RPMI8226 (cell line): ENCODE measurements at regions not wholly inside any gene's neighbourhood (a gene's known extent, or its start where the extent isn't known, plus 50 kb on each side); places are given as distances from the start of the nearest gene placed in this dataset.
"Not testable (repeated sequence)": the region's sequence is repeated elsewhere in the genome, so short reads cannot be mapped to it uniquely, and the experiment has no call there.

Experiments used
- DNase-seq: peaks from one replicate; pipeline ENCODE4 v3.0.0-alpha.2; 2015

DNA sequence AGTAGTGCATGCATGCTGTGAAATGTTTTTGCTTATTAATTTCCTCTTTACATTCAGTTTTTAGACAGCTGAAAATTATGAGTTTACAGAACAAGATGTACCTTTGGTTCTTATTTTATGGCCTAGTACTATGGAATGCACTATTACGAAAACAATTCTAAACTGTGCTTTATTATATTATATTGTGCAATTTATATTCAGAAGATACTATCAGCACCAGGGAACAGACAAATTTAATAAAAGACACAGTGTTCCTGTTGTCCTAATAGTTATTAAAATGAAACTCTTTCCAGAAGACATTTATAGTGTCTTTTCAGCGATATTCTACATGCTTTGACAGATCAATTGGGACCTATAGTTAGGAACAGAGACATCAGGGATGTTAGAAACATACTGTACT, 427.3 kb downstream of the BTG1 start:
- no peak for DNase-seq

DNA sequence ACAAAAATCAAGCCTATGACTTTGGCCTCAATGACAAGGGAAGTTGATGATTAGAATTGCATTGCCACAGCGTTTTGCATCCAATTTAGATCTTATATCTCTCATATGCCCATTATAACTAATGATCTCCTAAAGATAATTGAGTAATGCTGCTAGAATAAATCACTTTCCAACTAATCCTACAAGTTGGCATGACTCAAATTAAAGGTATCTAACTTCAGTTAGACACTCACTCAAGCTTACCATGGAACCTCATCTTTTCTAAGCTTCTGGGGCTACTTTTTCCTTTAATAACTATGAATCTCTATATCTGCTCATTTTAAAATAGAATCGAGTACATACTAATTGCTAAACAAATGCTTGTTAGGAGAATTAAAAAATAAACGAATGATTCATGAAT, 427.8 kb downstream of the BTG1 start:
- DNase-seq = no peak

DNA sequence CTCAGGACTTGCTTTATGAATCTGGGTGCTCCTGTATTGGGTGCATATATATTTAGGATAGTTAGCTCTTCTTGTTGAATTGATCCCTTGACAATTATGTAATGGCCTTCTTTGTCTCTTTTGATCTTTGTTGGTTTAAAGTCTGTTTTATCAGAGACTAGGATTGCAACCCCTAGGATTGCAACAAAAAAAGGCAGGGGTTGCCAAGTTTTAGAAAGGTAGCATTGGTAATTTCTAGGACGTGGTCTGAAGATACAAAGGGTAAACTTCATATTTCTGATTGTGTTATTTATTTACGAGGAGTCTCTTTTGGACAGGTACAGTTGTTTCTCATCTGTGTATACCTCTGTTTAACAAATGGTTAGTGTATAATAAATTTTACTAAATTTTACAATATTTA, 433.7 kb downstream of the BTG1 start:
- not testable (repeated sequence) for DNase-seq

DNA sequence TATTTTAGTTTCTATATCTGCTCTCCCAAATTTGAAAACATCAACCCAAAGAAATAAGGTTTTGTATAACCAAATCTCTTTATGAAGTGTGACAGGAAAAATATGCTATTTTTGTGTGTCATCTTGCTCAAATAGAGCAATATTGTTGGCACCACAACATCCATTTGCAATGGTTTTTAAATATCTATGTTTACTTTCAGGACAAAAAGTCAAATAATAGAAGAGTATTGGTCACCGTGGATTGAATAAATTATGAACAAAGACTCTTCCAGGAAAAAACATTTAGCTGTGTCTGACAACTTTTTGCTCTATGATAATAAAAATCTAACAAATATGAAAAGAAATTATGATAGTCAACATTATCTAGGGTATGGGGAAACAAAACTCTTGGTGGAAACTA, 439.2 kb downstream of the BTG1 start:
- DNase-seq = no peak

DNA sequence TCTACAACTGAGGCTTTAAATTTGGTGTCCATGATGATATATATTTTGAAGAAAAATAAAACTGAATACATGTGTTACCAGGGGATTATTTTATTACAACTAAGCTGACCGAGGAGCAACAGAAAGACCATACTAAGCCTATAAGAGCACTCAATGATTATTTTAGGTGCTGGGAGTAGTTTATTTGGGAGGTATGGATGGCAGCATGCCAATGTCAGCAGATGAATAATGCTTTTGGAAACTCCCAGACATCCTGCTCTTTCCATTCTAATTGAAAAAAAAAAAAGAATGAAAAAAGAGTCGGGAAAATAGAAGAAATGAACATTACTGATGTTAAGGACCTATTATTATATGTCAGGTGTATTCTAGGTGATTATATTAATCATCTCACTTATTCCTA, 441.2 kb downstream of the BTG1 start:
- no peak for DNase-seq

DNA sequence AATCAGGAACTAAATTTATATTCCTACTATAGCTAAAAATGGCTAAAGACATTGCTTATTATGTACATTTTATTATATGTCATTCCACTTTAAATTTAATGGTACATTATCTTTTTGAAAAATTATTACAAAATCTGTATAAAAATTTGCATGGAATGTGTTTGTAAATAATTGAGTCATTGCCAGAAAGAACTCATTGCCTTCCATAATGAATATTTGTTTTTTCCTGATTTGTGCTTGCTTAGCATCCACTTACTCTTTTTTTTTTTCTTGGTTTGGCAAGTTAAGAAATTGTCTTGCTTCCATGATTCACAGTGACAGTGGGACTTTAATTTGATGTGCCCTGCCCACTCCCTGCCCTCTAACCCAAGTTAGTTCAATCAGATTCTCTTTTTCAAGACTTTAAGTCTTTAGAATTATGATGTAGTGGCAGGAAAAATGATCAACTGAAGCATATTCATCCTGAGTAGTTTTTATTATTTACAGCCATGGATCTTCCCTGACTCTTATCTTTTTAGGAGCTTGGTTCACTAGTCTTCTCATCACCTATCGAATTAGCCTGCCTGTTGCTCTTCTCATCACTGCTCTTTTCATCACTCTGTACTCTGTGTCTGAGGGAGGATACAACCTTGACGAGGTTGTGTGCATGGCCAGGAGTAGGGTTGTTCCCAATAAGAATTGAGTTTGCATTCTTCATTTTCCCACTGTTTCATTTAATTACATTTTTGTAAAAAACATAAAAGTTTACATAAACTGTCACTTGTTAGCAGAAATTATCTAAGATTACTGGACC, 442.0 kb downstream of the BTG1 start:
- DNase-seq = no peak

DNA sequence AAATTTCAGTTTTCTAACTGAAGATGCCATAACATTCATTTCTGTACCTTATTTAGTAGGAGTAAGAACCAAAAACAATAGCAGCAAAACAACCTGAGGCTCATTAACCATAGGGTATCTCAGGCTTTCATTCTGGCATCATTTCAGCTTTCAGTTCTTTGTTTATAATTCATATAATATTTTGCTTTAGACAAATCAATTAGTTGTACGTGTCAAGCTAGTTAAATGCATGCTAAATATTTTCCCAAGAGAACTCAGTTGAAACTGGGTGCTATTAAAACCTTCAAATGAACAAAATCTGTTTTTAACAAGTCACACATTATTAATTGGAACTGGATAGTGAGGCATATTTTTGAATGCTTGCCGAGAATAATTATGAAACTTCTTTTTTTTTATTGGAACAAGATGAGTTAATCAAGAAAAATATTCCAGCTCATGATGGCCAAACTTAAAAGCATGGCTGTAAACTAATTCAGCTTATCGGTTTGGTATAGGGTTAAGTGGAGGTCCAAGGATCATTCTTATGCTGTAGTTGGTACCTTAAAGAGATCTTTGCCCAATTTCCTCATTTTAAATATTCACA, 442.7 kb downstream of the BTG1 start:
- DNase-seq = no peak

DNA sequence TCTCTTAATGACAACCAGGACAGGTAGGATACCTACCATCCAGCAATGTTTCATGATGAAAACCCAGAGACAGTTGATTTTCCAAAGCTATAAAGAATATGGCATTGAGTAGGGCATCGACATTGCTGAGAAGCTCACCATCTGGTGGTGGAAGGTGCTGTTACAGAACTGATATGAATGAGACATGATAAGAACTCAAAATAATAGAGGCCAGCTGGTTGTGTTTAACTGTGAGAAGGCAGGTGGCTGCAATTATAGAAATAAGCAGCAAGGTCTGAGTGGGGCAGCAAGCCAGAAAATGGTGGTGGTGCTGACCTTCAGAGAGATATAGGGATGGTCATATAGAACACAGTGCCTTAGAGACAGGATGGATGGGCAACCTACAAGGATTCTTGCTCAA, 449.7 kb downstream of the BTG1 start:
- DNase-seq = no peak

DNA sequence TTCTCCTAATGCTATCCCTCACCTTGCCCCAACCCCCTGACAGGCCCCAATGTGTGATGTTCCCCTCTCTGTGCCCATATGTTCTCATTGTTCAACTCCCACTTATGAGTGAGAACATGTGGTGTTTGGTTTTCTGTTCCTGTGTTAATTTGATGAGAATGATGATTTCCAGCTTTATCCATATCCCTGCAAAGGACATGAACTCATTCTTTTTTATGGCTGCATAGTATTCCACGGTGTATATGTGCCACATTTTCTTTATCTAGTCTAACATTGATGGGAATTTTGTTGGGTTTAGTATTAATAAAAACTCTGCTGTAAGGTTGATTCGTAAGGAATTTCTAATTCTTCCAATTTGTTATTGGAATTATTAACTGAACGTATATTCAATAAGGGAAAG, 450.2 kb downstream of the BTG1 start:
- DNase-seq = not testable (repeated sequence)

DNA sequence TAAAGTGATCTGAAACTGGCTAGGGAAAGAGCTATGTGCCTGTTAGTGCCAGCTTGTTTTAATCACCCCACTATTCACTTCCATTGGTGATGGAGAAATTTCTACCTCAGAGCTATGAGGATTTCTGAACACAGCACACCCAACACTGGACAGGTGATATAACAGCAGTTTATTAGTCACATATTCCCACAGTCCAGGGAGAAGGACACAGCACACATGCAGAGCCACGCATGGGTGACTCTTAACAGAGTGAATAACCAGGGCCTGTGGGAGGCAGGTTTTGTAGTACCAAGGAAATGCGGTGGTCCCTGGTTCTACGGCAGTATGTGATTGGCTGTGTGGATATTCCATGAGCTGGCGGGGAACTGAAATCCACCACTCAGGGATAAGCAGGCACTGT, 455.1 kb downstream of the BTG1 start:
- no peak for DNase-seq

DNA sequence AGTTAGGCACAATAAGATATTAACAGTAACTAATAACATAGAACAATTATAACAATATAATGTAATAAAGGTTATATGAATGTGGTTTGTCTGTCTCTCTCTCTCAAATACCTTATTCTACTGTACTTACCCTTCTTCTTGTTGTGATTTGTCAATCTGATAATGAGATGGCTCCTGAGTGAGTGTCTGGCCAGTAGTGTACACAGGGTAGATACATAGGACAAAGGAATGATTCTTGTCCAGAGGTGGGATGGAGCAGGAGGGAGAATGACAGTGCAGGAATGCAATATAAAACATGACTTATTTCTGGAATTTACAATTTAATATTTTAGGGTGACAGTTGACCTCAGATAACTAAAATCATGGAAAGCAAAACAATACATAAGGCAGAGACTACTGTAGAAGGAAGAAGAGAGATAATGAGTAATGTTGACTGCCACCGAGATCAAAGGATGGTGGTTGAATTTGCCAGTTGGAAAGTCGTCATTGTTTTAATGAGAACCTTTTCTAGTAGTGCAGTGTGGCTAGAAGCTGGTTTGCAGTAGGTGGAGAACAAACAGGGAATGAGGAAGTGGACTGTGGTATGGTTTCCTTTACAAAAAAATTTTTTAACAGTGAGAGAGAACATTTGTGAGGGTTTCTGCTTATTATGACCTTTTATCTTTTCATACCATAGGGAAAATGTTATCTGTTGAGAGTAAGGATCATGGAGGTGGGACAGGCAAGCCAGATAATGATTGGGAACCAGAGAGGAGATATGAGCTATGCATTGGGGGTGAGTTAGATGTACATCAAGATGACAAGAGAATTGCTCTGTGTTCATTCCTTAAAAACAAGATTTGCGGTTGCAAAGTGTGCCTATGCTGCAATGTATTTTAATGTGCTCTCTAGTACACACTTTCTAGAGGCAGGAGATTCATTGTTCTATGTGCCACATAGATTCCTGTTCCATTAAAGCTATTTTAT, 458.3 kb downstream of the BTG1 start:
- no peak for DNase-seq

DNA sequence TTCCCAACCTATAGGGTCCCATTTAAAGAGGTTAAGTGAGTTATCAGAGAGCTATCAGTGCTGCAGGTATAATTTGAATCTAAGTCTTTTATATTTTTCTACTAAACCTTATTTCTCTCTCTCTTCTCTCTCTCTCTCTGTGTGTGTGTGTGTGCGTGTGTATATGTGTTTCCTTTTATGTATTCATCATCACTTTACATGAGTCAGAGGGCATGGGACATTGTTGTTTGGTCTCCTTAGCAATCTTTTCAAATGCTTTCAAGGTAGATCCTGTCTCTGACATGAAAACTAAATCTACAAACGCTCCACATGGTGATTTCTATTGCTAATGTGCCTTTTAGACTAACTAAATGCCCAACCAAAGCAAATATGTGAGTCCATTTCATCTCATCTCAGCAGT, 459.7 kb downstream of the BTG1 start:
- DNase-seq = no peak

DNA sequence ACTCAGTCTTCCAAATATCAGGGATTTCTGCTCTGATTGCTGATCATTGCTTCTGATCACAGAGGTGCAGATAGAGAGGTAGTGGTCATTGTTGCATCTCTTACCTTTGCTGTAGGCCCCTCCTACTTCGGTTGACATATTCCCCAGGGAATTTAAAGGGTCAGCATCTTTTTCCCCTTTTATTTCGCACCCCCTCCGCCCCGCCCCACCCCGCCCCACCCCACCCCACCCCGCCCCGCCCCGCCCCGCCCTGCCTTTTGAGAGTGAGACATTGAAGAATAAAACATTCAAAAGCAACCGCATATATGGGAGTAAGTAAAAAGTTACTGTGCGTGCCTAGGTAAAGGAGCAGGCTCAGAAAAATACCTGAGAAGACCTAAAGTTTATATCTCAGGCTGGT, 463.9 kb downstream of the BTG1 start:
- no peak for DNase-seq

DNA sequence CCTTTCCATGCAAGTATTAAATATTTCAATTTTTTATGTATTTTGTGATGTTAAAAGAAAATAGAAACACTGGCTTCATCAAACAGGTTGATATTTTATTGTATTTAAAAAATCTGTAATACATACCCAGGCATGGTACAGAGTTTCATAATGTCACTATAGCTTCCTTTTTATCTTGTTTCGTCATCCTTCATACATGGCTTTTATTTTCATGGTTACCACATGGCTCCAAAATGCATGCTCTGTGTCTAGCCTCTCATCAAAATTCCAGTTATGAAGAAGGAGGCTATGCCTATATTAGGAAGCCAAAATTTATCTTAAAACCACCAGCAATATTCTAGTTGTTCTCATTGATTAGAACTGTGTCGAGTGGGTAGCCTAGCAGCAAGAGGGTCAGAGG, 464.8 kb downstream of the BTG1 start:
- no peak for DNase-seq

DNA sequence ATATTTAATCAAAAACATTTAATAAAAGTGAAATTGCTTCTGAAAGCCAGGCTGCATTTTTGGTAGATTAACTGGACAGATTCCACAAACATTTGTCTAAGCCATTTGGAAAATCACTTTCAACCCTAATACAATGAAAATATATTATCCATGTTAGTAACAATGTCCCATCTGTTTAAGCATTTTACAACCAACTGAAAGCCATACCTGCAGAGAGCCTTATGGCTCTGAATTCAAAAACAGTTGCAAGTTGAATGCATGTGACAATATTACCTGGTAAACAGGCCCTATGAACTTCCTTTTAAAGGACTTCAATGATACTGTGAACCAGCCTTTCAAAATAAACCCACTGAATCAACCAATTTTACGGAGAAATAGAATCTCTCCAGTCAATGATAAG, 468.1 kb downstream of the BTG1 start:
- no peak for DNase-seq

DNA sequence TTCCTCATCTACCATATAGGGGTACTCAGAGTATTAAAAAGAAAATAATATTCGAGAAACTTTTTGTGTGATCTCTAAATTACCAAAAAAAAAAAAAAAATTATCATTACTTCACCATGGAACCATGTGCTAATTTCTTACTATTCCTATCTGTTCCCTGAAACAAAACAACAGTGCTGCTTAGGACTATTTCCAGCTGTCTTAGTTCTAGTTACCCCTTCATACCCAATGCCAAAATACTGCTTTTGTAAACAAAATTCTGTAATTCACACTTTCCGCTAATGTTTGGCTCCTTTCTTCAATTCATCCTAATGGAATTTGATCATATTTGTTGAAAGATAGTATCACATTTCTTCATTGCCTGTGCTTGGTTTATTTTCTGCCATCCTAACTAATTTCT, 470.2 kb downstream of the BTG1 start:
- DNase-seq = no peak

DNA sequence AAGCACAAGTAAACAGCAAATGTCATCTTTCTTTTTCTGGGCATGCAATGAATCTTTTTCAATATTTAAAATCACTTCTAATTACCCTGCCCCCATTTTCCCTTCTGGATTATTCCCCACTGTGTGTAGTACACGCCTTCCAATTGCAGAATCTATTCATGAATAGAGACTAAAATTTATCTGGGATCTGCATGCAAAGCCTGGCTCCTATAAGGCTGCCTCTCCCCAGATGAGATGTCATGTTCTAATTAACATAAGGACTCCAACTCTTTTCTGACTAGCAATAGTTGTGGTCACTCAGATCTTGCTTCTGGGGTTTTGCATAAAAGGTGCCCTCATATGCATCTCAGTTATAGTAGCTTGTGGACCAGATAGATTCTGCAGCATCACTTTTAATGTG, 473.5 kb downstream of the BTG1 start:
- DNase-seq = no peak

DNA sequence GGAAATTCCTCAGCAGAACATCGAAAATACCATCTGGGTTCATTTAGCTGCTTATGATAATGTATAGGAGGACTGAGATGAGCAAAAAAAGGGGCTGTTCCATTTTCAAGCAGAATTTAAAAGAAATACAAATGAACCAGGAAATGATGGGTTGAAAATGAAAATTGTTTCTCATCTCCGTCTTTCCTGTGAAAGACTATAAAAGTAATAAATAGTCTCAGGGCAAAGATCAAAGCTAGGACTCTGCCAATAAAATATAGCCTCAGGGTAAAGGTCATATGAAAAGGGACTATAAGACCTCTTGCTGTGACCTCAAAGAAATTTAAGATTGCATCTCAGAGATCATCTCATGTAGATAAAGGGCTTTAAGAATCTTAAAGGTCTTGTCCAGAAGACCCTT, 478.0 kb downstream of the BTG1 start:
- no peak for DNase-seq

DNA sequence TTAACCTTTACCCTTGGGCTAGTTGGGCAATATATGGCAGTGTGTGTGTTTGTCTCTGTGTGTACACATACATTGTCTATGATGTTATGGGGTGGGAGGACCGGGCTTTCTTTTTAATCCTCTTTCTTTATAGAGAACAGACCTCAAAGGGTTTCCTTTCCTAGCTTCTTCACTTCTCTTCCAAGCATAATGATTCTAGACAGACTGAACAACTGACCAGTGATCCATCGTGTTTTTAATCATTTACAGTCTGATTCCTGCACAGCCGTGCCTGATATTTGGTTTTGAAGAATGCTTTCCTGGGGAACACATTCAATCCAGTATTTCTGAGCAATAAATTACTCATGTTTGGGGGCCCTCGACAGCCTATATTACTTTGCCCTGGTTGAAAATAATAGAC, 481.1 kb upstream of the DCN start:
- no peak for DNase-seq

DNA sequence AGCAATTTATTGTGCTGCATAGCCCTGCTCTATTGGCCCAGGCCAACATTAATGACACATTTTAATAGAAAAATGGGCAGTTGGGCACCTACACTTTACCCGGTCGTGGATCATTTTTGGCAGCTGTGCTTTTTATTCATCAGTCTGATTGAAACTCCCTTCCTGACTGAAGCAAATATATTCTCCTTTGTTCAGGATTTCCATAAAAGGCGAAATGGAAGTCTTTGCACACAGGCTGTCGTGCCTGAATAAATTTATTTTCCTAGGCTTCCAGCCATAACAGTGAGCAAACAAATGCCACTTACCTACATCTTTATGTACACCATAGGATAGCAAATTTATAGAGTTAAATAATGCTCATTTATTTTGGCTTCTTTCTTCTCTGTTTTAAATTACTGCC, 480.7 kb upstream of the DCN start:
- no peak for DNase-seq

DNA sequence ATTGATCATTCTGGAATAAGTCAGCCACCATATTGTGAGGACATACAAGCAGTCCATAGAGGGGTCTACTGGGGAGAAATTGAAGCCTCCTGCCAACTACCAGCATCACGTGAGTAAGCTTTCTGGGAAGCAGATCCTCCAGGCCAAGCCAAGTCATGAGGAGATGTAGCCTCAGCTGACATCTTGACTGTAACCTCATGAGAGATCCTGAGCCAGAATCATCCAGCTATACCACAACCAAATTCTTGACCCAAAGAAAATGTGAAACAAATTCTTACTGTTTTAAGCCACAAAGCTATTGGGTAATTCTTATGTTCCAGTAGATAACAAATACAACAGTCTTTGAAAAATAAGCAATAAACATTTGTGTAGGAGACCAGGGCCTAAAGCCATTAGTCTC, 479.4 kb upstream of the DCN start:
- no peak for DNase-seq

DNA sequence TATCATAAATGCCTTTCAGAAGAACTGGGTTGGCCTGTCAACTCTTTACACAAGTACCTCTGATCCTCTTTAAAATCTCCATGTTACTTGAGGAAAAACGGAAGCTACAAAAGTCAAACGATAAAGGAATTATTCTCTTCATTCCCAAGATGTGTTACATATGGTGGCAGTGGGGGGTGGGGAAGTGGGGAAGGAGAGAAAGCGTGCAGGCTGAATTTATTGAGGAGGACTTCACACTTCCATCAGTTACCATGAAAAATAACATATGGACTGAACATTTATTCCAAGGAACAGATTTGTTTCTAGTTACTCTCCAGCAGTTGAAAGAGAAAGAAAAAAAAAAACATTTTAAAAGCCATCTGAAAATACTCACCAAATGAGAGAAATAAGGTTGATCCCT, 474.4 kb upstream of the DCN start:
- no peak for DNase-seq

DNA sequence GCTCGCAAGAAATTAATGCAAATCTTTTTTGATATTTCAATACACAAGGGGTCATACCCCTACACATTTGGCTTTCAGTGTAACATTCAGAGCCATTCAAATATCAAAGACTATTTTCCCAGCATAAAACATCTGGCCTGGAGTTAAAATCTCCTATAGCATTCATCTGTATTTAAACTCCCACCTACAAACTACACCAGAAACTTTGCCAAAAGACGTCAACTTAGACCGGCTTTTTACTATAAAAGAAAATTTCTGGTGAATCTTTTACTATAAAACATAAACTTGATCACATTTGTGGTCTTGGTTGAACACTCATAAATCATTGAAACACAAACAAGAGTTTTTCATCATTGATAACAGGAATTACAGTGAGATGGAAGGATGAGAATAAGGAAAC, 473.3 kb upstream of the DCN start:
- DNase-seq = no peak

DNA sequence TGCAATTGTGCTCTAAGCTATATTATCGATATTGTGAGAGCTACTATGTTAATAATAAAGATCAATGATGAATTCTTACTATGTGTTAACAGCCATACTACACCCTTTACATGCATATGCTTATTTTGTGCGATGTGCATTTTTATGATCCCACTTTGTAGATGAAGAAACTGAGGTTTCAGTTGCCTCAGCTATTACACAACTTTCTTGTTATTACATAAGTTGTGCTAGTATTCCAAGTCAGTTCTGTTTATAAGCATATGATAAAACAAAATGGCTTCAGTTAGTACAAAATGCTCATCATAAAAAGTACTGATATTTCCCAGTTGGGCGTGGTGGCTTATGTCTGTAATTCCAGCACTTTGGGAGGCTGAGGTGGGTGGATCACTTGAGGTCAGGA, 471.5 kb upstream of the DCN start:
- no peak for DNase-seq
